Medulla oblongata (tissue), 1 donor: ENCODE measurements at regions not wholly inside any gene's neighbourhood (a gene's known extent, or its start where the extent isn't known, plus 50 kb on each side); places are given as distances from the start of the nearest gene placed in this dataset.

Source experiments
- DNase-seq: peaks from one replicate; pipeline ENCODE4 v3.0.0-alpha.2; 2015; ENCODE audit errors: extremely low spot score

- DNase-seq = no peak
These were observed 91.2 kb upstream of the SPATA31C2 start for GRCh38 chr9:88229434-88229833.

- no peak for DNase-seq
These were observed 86.7 kb upstream of the SPATA31C2 start for GRCh38 chr9:88224938-88225337.

GRCh38 chr9:88221105-88221504 is 82.8 kb upstream of the SPATA31C2 start:
- no peak for DNase-seq

- DNase-seq = no peak
These were observed 82.4 kb upstream of the SPATA31C2 start for GRCh38 chr9:88220652-88221051.

- no peak for DNase-seq
These were observed 81.3 kb upstream of the SPATA31C2 start for GRCh38 chr9:88219601-88220000.

GRCh38 chr9:88218726-88219125 is 80.5 kb upstream of the SPATA31C2 start:
- DNase-seq = no peak

GRCh38 chr9:88216126-88216995 is 78.1 kb upstream of the SPATA31C2 start:
- no peak for DNase-seq

GRCh38 chr9:88215196-88216125 is 77.2 kb upstream of the SPATA31C2 start:
- DNase-seq = no peak

GRCh38 chr9:88202321-88202720 is 64.0 kb upstream of the SPATA31C2 start:
- no peak for DNase-seq

GRCh38 chr9:88198341-88198807 is 60.1 kb upstream of the SPATA31C2 start:
- DNase-seq = no peak

- DNase-seq = no peak
These were observed 59.6 kb upstream of the SPATA31C2 start for GRCh38 chr9:88197781-88198340.

GRCh38 chr9:88197016-88197415 is 58.7 kb upstream of the SPATA31C2 start:
- DNase-seq = peak; percentile 31

GRCh38 chr9:88196142-88196790 is 58.0 kb upstream of the SPATA31C2 start:
- DNase-seq = no peak

- no peak for DNase-seq
These were observed 55.5 kb upstream of the SPATA31C2 start for GRCh38 chr9:88193766-88194165.

- no peak for DNase-seq
These were observed 53.2 kb upstream of the SPATA31C2 start for GRCh38 chr9:88191456-88191855.

GRCh38 chr9:88189371-88189770 is 51.1 kb upstream of the SPATA31C2 start:
- DNase-seq = no peak
